PC-9 (cell line): ENCODE measurements at regions not wholly inside any gene's neighbourhood (a gene's known extent, or its start where the extent isn't known, plus 50 kb on each side); places are given as distances from the start of the nearest gene placed in this dataset.

Experiments
- BruUV-seq: library from RNA; stranded (reverse); fragments of 400-500 nt; replicated peaks from 2 replicates; lab custom pipeline; 2021; lab: Mats Ljungman, UMichigan
- CTCF ChIA-PET: fragments of 300-600 bp; sonication (Branson Sonifier 250); formaldehyde crosslinking; loops from one replicate; lab custom pipeline; 2022; ENCODE audit warnings: antibody characterized with exemption; lab: Charles Lee
- POLR2A ChIA-PET: fragments of 300-600 bp; sonication (Branson Sonifier 250); formaldehyde crosslinking; loops from one replicate; lab custom pipeline; 2022; ENCODE audit warnings: antibody characterized with exemption; ENCODE audit not compliant: unreplicated experiment; lab: Charles Lee
- DNase-seq, 2 experiments: peaks; one replicate each; pipeline versions ENCODE4 v3.0.0 to v3.0.0-alpha.2; 2015 to 2022; ENCODE audit warnings: mixed read lengths in 1 of 2
- H2AFZ ChIP-seq: fragments of 200-600 bp; sonication (generic); 2 replicates; pipeline ENCODE4 v1.8.1; 2017; ENCODE audit warnings: antibody characterized with exemption
- H3F3A ChIP-seq: fragments of 200-600 bp; sonication (generic); 2 replicates; pipeline ENCODE4 v1.8.1; 2017; ENCODE audit warnings: antibody characterized with exemption, mild to moderate bottlenecking, low read depth; ENCODE audit not compliant: insufficient read depth
- H3K27ac ChIP-seq: fragments of 200-600 bp; sonication (generic); 2 replicates; pipeline ENCODE4 v1.6.1; 2016; ENCODE audit warnings: mixed run types
- H3K27me3 ChIP-seq: fragments of 200-600 bp; sonication (generic); 2 replicates; pipeline ENCODE4 v1.6.1; 2016; ENCODE audit warnings: low read depth, mixed run types; ENCODE audit not compliant: insufficient read depth
- H3K36me3 ChIP-seq: fragments of 200-600 bp; sonication (generic); 2 replicates; pipeline ENCODE4 v1.6.1; 2016; ENCODE audit warnings: low read depth, mixed run types
- H3K4me1 ChIP-seq: fragments of 200-600 bp; sonication (generic); replicated peaks from 2 replicates; pipeline ENCODE4 v1.6.1; 2016; ENCODE audit warnings: mixed run types; ENCODE audit not compliant: insufficient read depth
- H3K4me2 ChIP-seq: fragments of 200-600 bp; sonication (generic); 2 replicates; pipeline ENCODE4 v1.6.1; 2017; ENCODE audit warnings: mixed run types
- H3K4me3 ChIP-seq: fragments of 200-600 bp; sonication (generic); 2 replicates; pipeline ENCODE4 v1.6.1; 2016; ENCODE audit warnings: mixed run types
- H3K79me2 ChIP-seq: fragments of 200-600 bp; sonication (generic); 2 replicates; pipeline ENCODE4 v1.6.1; 2017; ENCODE audit warnings: low read depth, mixed run types
- H3K9me2 ChIP-seq: fragments of 200-600 bp; sonication (generic); 2 replicates; pipeline ENCODE4 v1.8.1; 2017; ENCODE audit warnings: mild to moderate bottlenecking; ENCODE audit not compliant: insufficient read depth
- H3K9me3 ChIP-seq: fragments of 200-600 bp; sonication (generic); 2 replicates; pipeline ENCODE4 v1.8.1; 2016; ENCODE audit warnings: low read depth; ENCODE audit not compliant: insufficient read depth
- H4K20me1 ChIP-seq: fragments of 200-600 bp; sonication (generic); 2 replicates; pipeline ENCODE4 v1.8.1; 2017; ENCODE audit not compliant: insufficient read depth
- CTCF ChIP-seq: fragments of 200-600 bp; sonication (generic); conservative IDR thresholded peaks from 2 replicates; pipeline ENCODE4 v1.6.1; 2017; ENCODE audit warnings: mixed run types, antibody characterized with exemption, mild to moderate bottlenecking, moderate library complexity
- EZH2 ChIP-seq: fragments of 200-600 bp; sonication (generic); IDR thresholded peaks from 2 replicates; pipeline ENCODE4 v1.8.0; 2017; ENCODE audit warnings: antibody characterized with exemption, low read depth
- intact Hi-C: fragments of 100-400 bp; cut with micrococcal nuclease; formaldehyde crosslinking; loops from one replicate; pipeline ENCODE4 v1.10.0; 2022; ENCODE audit not compliant: unreplicated experiment

- no peaks in the 10 kb centered on the region for H3K9me2 ChIP-seq
- TF ChIP-seq CTCF, result no peak
- TF ChIP-seq EZH2, result no peak
- no peak overlapping the region for H3K4me2 ChIP-seq
- CTCF ChIA-PET, result no interaction called here
- no peaks in the 10 kb centered on the region for H4K20me1 ChIP-seq
- intact Hi-C loops, result no loop called here
- no TSS peak for BruUV-seq
- H3K4me3 ChIP-seq, result no peak overlapping the region
- no peaks in the 10 kb centered on the region for H3K27me3 ChIP-seq
- DNase-seq, result no peak
- H2AFZ ChIP-seq, result no peak overlapping the region
- no peak overlapping the region for H3K27ac ChIP-seq
- H3K9me3 ChIP-seq, result no peaks in the 10 kb centered on the region
- peaks cover 4% of the 10 kb centered on the region; the same call in 1 of the 2 replicates for H3K4me1 ChIP-seq
- H3K79me2 ChIP-seq, result no peaks in the 10 kb centered on the region
- no peaks in the 10 kb centered on the region for H3F3A ChIP-seq
- POLR2A ChIA-PET, result no interaction called here
- H3K36me3 ChIP-seq, result no peaks in the 10 kb centered on the region
Measured at GRCh38 chr16:13324851-13325250, 423.5 kb downstream of the SHISA9 start.

- H3K4me3 ChIP-seq, result no peak overlapping the region
- no peaks in the 10 kb centered on the region for H3F3A ChIP-seq
- no peaks in the 10 kb centered on the region for H3K9me3 ChIP-seq
- H3K27me3 ChIP-seq, result no peaks in the 10 kb centered on the region
- peak in 1 of 2 experiments; percentile 4 for DNase-seq
- H3K4me1 ChIP-seq, result peaks cover 4% of the 10 kb centered on the region; the same call in 1 of the 2 replicates
- intact Hi-C loops, result no loop called here
- H3K36me3 ChIP-seq, result no peaks in the 10 kb centered on the region
- ChIA-PET POLR2A (no interaction called here), CTCF (no interaction called here)
- no peak for TF ChIP-seq EZH2
- no peak for TF ChIP-seq CTCF
- no peak overlapping the region for H3K4me2 ChIP-seq
- H2AFZ ChIP-seq, result no peak overlapping the region
- BruUV-seq, result no TSS peak
- no peak overlapping the region for H3K27ac ChIP-seq
- no peaks in the 10 kb centered on the region for H4K20me1 ChIP-seq
- no peaks in the 10 kb centered on the region for H3K79me2 ChIP-seq
- H3K9me2 ChIP-seq, result no peaks in the 10 kb centered on the region
Measured at GRCh38 chr16:13325396-13325795, 424.0 kb downstream of the SHISA9 start.

GRCh38 chr16:13331918-13332317, 430.5 kb downstream of the SHISA9 start:
- Histone ChIP-seq H3K27ac (no peak overlapping the region), H4K20me1 (no peaks in the 10 kb centered on the region), H3K4me1 (no peaks in the 10 kb centered on the region), H3K79me2 (no peaks in the 10 kb centered on the region), H3K36me3 (no peaks in the 10 kb centered on the region), H3K4me2 (no peak overlapping the region), H2AFZ (no peak overlapping the region), H3K27me3 (no peaks in the 10 kb centered on the region), H3K4me3 (no peak overlapping the region), H3F3A (no peaks in the 10 kb centered on the region), H3K9me2 (no peaks in the 10 kb centered on the region), H3K9me3 (no peaks in the 10 kb centered on the region)
- DNase-seq, result no peak
- no peak for TF ChIP-seq EZH2
- peak; percentile 51; the same call in 1 of the 2 replicates for TF ChIP-seq CTCF
- no TSS peak for BruUV-seq
- POLR2A ChIA-PET, result no interaction called here
- intact Hi-C loops, result no loop called here
- CTCF ChIA-PET, result no interaction called here
